SK-N-SH (cell line): ENCODE measurements at regions not wholly inside any gene's neighbourhood (a gene's known extent, or its start where the extent isn't known, plus 50 kb on each side); places are given as distances from the start of the nearest gene placed in this dataset.

Experiments used
- CTCF ChIA-PET: fragments of 300-600, 350-600 bp; formaldehyde crosslinking; extraction: SDS; loops from one replicate; lab custom pipeline; 2021; lab: Yijun Ruan, JAX
- POLR2A ChIA-PET: fragments of 350-600 bp; sonication (Branson Sonifier 250); formaldehyde crosslinking; extraction: SDS; loops from one replicate; lab custom pipeline; 2020; ENCODE audit warnings: antibody characterized with exemption, inconsistent platforms; lab: Yijun Ruan, JAX
- DNase-seq: peaks from one replicate; pipeline ENCODE4 v3.0.0; 2012
- H2AFZ ChIP-seq: fragments of 200-600 bp; sonication (generic); 2 replicates; pipeline ENCODE4 v1.8.1; 2016; ENCODE audit warnings: antibody characterized with exemption, mild to moderate bottlenecking, low read depth
- H3F3A ChIP-seq: fragments of 200-600 bp; sonication (generic); replicated peaks from 2 replicates; pipeline ENCODE3; 2016; ENCODE audit warnings: antibody characterized with exemption, mild to moderate bottlenecking; ENCODE audit not compliant: insufficient read depth
- H3K27ac ChIP-seq, 2 experiments: fragments of 200-500 bp in 1 of 2; fragments of 200-600 bp in 1 of 2; sonication (Bioruptor generic) in 1 of 2; sonication (generic), shearing (Covaris generic) in 1 of 2; 2 replicates each; pipeline versions ENCODE4 v1.5.1 to v1.6.1; 2014 to 2016; ENCODE audit warnings: low read depth in 2 of 2, inconsistent platforms in 1 of 2, low read length in 1 of 2, mild to moderate bottlenecking in 1 of 2, mixed read lengths in 1 of 2
- H3K27me3 ChIP-seq: fragments of 200-600 bp; sonication (generic), shearing (Covaris generic); 2 replicates; pipeline ENCODE4 v1.6.1; 2016; ENCODE audit warnings: mixed run types; ENCODE audit not compliant: insufficient read depth
- H3K36me3 ChIP-seq, 2 experiments: fragments of 200-500 bp in 1 of 2; fragments of 200-600 bp in 1 of 2; sonication (Bioruptor generic) in 1 of 2; sonication (generic) in 1 of 2; replicated peaks in 1 of 2; 2 replicates each; pipeline versions ENCODE3 to v1.5.1; 2014 to 2016; ENCODE audit warnings: low read length in 1 of 2, mild to moderate bottlenecking in 1 of 2; ENCODE audit not compliant: insufficient read depth in 2 of 2, control insufficient read depth in 1 of 2
- H3K4me1 ChIP-seq, 2 experiments: fragments of 200-500 bp in 1 of 2; fragments of 200-600 bp in 1 of 2; sonication (Bioruptor generic) in 1 of 2; sonication (generic), shearing (Covaris generic) in 1 of 2; 2 replicates each; pipeline versions ENCODE4 v1.5.1 to v1.6.1; 2014 to 2016; ENCODE audit warnings: low read depth in 1 of 2, low read length in 1 of 2, mixed run types in 1 of 2; ENCODE audit not compliant: insufficient read depth in 2 of 2, control insufficient read depth in 1 of 2
- H3K4me2 ChIP-seq: fragments of 200-600 bp; sonication (generic), shearing (Covaris generic); 2 replicates; pipeline ENCODE4 v1.6.1; 2017; ENCODE audit warnings: mixed run types
- H3K4me3 ChIP-seq, 2 experiments: fragments of 200-500 bp in 1 of 2; fragments of 200-600 bp in 1 of 2; sonication (Bioruptor generic) in 1 of 2; sonication (generic), shearing (Covaris generic) in 1 of 2; 2 replicates each; pipeline versions ENCODE4 v1.5.1 to v1.8.1; 2014 to 2016; ENCODE audit warnings: low read depth in 2 of 2, inconsistent platforms in 1 of 2, low read length in 1 of 2, mild to moderate bottlenecking in 1 of 2, mixed read lengths in 1 of 2, moderate library complexity in 1 of 2
- H3K79me2 ChIP-seq: fragments of 200-600 bp; sonication (generic); 2 replicates; pipeline ENCODE4 v1.8.1; 2017; ENCODE audit warnings: mild to moderate bottlenecking; ENCODE audit not compliant: insufficient read depth
- H3K9ac ChIP-seq: fragments of 200-600 bp; sonication (generic); 2 replicates; pipeline ENCODE4 v1.6.1; 2017; ENCODE audit warnings: mixed run types
- H3K9me2 ChIP-seq: fragments of 200-600 bp; sonication (generic); 2 replicates; pipeline ENCODE4 v1.6.1; 2017; ENCODE audit warnings: mixed run types
- H3K9me3 ChIP-seq: fragments of 200-600 bp; sonication (generic); 2 replicates; pipeline ENCODE4 v1.6.1; 2017; ENCODE audit warnings: mixed run types, mild to moderate bottlenecking, moderate library complexity
- H4K20me1 ChIP-seq: fragments of 200-600 bp; sonication (generic); 2 replicates; pipeline ENCODE4 v1.6.1; 2017; ENCODE audit warnings: mild to moderate bottlenecking, mixed run types; ENCODE audit not compliant: insufficient read depth
- EP300 ChIP-seq, 2 experiments: IDR thresholded peaks; 2 replicates each; pipeline versions ENCODE4 v1.4.0 to v1.6.1; 2012; ENCODE audit warnings: borderline replicate concordance in 1 of 2, low read depth in 1 of 2, low read length in 1 of 2
- EZH2phosphoT487 ChIP-seq: fragments of 200-600 bp; sonication (generic); IDR thresholded peaks from 2 replicates; pipeline ENCODE4 v1.6.1; 2017; ENCODE audit warnings: low read depth, mixed run types, mild to moderate bottlenecking, antibody characterized with exemption, moderate library complexity, borderline replicate concordance
- FOSL2 ChIP-seq: IDR thresholded peaks from 2 replicates; pipeline ENCODE4 v1.4.0; 2012; ENCODE audit warnings: low read depth, mild to moderate bottlenecking, moderate library complexity, borderline replicate concordance
- FOXM1 ChIP-seq: IDR thresholded peaks from 2 replicates; pipeline ENCODE4 v1.4.0; 2012; ENCODE audit warnings: low read depth, mild to moderate bottlenecking
- GABPA ChIP-seq: IDR thresholded peaks from 2 replicates; pipeline ENCODE4 v1.4.0; 2012; ENCODE audit warnings: low read depth, mild to moderate bottlenecking
- GATA2 ChIP-seq: sonication (generic); formaldehyde crosslinking; IDR thresholded peaks from 2 replicates; pipeline ENCODE4 v1.5.0; 2020; ENCODE audit warnings: mild to moderate bottlenecking, missing genetic modification reagents
- MXI1 ChIP-seq: IDR thresholded peaks from 2 replicates; pipeline ENCODE4 v1.6.1; 2012; ENCODE audit warnings: mild to moderate bottlenecking, low read depth, low read length, improper control_type of control experiment
- NFIC ChIP-seq: IDR thresholded peaks from 2 replicates; pipeline ENCODE4 v1.4.0; 2012; ENCODE audit warnings: borderline replicate concordance
- RAD21 ChIP-seq: IDR thresholded peaks from 2 replicates; pipeline ENCODE4 v1.6.1; 2012; ENCODE audit warnings: mild to moderate bottlenecking, low read length
- TAF1 ChIP-seq: IDR thresholded peaks from 2 replicates; pipeline ENCODE4 v1.6.1; 2012; ENCODE audit warnings: low read depth, mild to moderate bottlenecking, low read length, moderate library complexity, borderline replicate concordance
- TCF12 ChIP-seq: IDR thresholded peaks from 2 replicates; pipeline ENCODE4 v1.4.0; 2012
- TEAD4 ChIP-seq: IDR thresholded peaks from 2 replicates; pipeline ENCODE4 v1.4.0; 2012; ENCODE audit warnings: mild to moderate bottlenecking, borderline replicate concordance; ENCODE audit not compliant: insufficient read depth
- USF1 ChIP-seq: IDR thresholded peaks from 2 replicates; pipeline ENCODE4 v1.4.0; 2012; ENCODE audit warnings: low read depth, borderline replicate concordance
- USF2 ChIP-seq: fragments of 150-350 bp; IDR thresholded peaks from 2 replicates; pipeline ENCODE4 v1.6.1; 2017; ENCODE audit warnings: antibody characterized with exemption, low read length, low read depth, borderline replicate concordance
- ZBTB33 ChIP-seq: IDR thresholded peaks from 2 replicates; pipeline ENCODE4 v1.4.0; 2012; ENCODE audit warnings: low read depth, borderline replicate concordance
- WGBS: methylation state at CpG from one replicate; pipeline ENCODE4 v1.1.6; 2017; ENCODE audit warnings: low lambda C conversion rate; 5-methylcytosine and 5-hydroxymethylcytosine counted together
- TF ChIP-seq, protein P1 (sequence below): IDR thresholded peaks from 2 replicates; pipeline ENCODE4; 2012

- no peak for DNase-seq
- CTCF ChIA-PET = interaction anchor here (1.2 to 1.8 kb wide), 4 partner anchors 14 to 107 kb away, joined by 3 to 7 read pairs (median 4); no protein-coding TSS in a partner anchor
- POLR2A ChIA-PET = no interaction called here
- H4K20me1 ChIP-seq = no peaks in the 10 kb centered on the region
- TF ChIP-seq USF1 (no peak), RAD21 (no peak), FOSL2 (no peak), ZBTB33 (no peak), USF2 (no peak), GABPA (no peak), FOXM1 (no peak), EP300 (IDR thresholded peaks at IDR 0.05; ENCODE audit: borderline replicate concordance in 1 of 2, low read depth in 1 of 2, low read length in 1 of 2) (no peak), TAF1 (no peak), MXI1 (no peak), NFIC (no peak), EZH2phosphoT487 (no peak), GATA2 (CRISPR knock-in tag) (no peak), TCF12 (no peak), TEAD4 (no peak)
- TF ChIP-seq, protein P1, sequence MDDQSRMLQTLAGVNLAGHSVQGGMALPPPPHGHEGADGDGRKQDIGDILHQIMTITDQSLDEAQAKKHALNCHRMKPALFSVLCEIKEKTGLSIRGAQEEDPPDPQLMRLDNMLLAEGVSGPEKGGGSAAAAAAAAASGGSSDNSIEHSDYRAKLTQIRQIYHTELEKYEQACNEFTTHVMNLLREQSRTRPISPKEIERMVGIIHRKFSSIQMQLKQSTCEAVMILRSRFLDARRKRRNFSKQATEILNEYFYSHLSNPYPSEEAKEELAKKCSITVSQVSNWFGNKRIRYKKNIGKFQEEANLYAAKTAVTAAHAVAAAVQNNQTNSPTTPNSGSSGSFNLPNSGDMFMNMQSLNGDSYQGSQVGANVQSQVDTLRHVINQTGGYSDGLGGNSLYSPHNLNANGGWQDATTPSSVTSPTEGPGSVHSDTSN = no peak
- TF ChIP-seq, all 33 proteins: peak for 0
- no peaks in the 10 kb centered on the region for H3K9me3 ChIP-seq
- H3K4me1 ChIP-seq = peaks cover 0 to 11% of the 10 kb centered on the region in 2 experiments; a peak in 1 of 4 replicates
- H3K9ac ChIP-seq = no peak overlapping the region
- no peaks in the 10 kb centered on the region for H3F3A ChIP-seq
- H3K27ac ChIP-seq = no peak overlapping the region
- H3K4me2 ChIP-seq = no peak overlapping the region
- peaks cover 19% of the 10 kb centered on the region; the same call in 1 of the 2 replicates for H3K27me3 ChIP-seq
- no peaks in the 10 kb centered on the region for H3K79me2 ChIP-seq
- H3K9me2 ChIP-seq = no peaks in the 10 kb centered on the region
- 90% methylated on average over 5 of the region's 6 CpGs for WGBS
- H3K36me3 ChIP-seq = no peaks in the 10 kb centered on the region
- H2AFZ ChIP-seq = no peak overlapping the region
- H3K4me3 ChIP-seq = no peak overlapping the region
Measured at GRCh38 chr9:38120961-38121360, 51.9 kb upstream of the SHB start.
